Calu3 (cell line): ENCODE measurements at regions not wholly inside any gene's neighbourhood (a gene's known extent, or its start where the extent isn't known, plus 50 kb on each side); places are given as distances from the start of the nearest gene placed in this dataset.

Experiments used
- BruUV-seq: library from RNA; stranded (reverse); fragments of 400-500 nt; replicated peaks from 2 replicates; lab custom pipeline; 2021; lab: Mats Ljungman, UMichigan
- CTCF ChIA-PET: fragments of 300-600 bp; sonication (Branson Sonifier 250); formaldehyde crosslinking; loops from one replicate; lab custom pipeline; 2022; ENCODE audit warnings: antibody characterized with exemption; lab: Charles Lee
- DNase-seq: peaks from one replicate; pipeline ENCODE4 v3.0.0; 2022
- H3K27ac Mint-ChIP-seq: one replicate; pipeline ENCODE4 v1.8.0; 2022; ENCODE audit warnings: mixed read lengths; ENCODE audit not compliant: unreplicated experiment
- H3K27me3 Mint-ChIP-seq: one replicate; pipeline ENCODE4 v1.8.0; 2022; ENCODE audit warnings: mixed read lengths; ENCODE audit not compliant: unreplicated experiment
- H3K36me3 Mint-ChIP-seq: one replicate; pipeline ENCODE4 v1.8.0; 2022; ENCODE audit warnings: mild to moderate bottlenecking, moderate library complexity, mixed read lengths; ENCODE audit not compliant: insufficient read depth, unreplicated experiment
- H3K4me1 Mint-ChIP-seq: one replicate; pipeline ENCODE4 v1.8.0; 2022; ENCODE audit warnings: mild to moderate bottlenecking, low read depth, mixed read lengths; ENCODE audit not compliant: unreplicated experiment
- H3K4me3 Mint-ChIP-seq: one replicate; pipeline ENCODE4 v1.8.0; 2022; ENCODE audit warnings: mild to moderate bottlenecking, low read depth, moderate library complexity, mixed read lengths; ENCODE audit not compliant: unreplicated experiment
- H3K9me3 Mint-ChIP-seq: one replicate; pipeline ENCODE4 v1.8.0; 2022; ENCODE audit warnings: low read depth, mixed read lengths; ENCODE audit not compliant: unreplicated experiment
- CTCF ChIP-seq: fragments of 200-600 bp; IDR thresholded peaks from one replicate; pipeline ENCODE4 v1.8.0; 2022; ENCODE audit warnings: antibody characterized with exemption; ENCODE audit not compliant: unreplicated experiment
- intact Hi-C: fragments of 100-400 bp; cut with micrococcal nuclease; formaldehyde crosslinking; loops from one replicate; pipeline ENCODE4 v1.10.0; 2022; ENCODE audit not compliant: unreplicated experiment

GRCh38 chr5:89315286-89316100 lies 432.5 kb upstream of the MEF2C start:
- BruUV-seq, result no TSS peak
- Mint-ChIP-seq H3K36me3 (no peaks in the 10 kb centered on the region), H3K27me3 (no peaks in the 10 kb centered on the region), H3K4me1 (peaks cover 16% of the 10 kb centered on the region), H3K27ac (no peak overlapping the region), H3K9me3 (no peaks in the 10 kb centered on the region), H3K4me3 (no peak overlapping the region)
- CTCF ChIA-PET, result interaction anchor here (0.6 kb wide), 1 partner anchor 1006 kb away, joined by 4 read pairs; no protein-coding TSS in a partner anchor
- TF ChIP-seq CTCF, result no peak
- no peak for DNase-seq
- intact Hi-C loops, result no loop called here

GRCh38 chr5:89313804-89314588 lies 431.0 kb upstream of the MEF2C start:
- no peaks in the 10 kb centered on the region for H3K9me3 Mint-ChIP-seq
- CTCF ChIA-PET, result interaction anchor here (0.5 to 1.0 kb wide), 2 partner anchors 69 to 228 kb away, joined by 3 to 4 read pairs; no protein-coding TSS in a partner anchor
- no peaks in the 10 kb centered on the region for H3K36me3 Mint-ChIP-seq
- DNase-seq, result peak; percentile 28
- peaks cover 16% of the 10 kb centered on the region for H3K4me1 Mint-ChIP-seq
- no peak for TF ChIP-seq CTCF
- BruUV-seq, result no TSS peak
- intact Hi-C loops, result no loop called here
- H3K4me3 Mint-ChIP-seq, result no peak overlapping the region
- peak overlapping the region; percentile 52 for H3K27ac Mint-ChIP-seq
- no peaks in the 10 kb centered on the region for H3K27me3 Mint-ChIP-seq

- DNase-seq, result peak; percentile 34
- TF ChIP-seq CTCF, result no peak
- CTCF ChIA-PET, result interaction anchor here (1.0 kb wide), 1 partner anchor 68 kb away, joined by 3 read pairs; no protein-coding TSS in a partner anchor
- peaks cover 16% of the 10 kb centered on the region for H3K4me1 Mint-ChIP-seq
- H3K4me3 Mint-ChIP-seq, result no peak overlapping the region
- no TSS peak for BruUV-seq
- H3K9me3 Mint-ChIP-seq, result no peaks in the 10 kb centered on the region
- H3K27ac Mint-ChIP-seq, result peak overlapping the region; percentile 52
- H3K36me3 Mint-ChIP-seq, result no peaks in the 10 kb centered on the region
- no peaks in the 10 kb centered on the region for H3K27me3 Mint-ChIP-seq
- intact Hi-C loops, result no loop called here
Measured at GRCh38 chr5:89313044-89313443, 430.1 kb upstream of the MEF2C start.

DNA sequence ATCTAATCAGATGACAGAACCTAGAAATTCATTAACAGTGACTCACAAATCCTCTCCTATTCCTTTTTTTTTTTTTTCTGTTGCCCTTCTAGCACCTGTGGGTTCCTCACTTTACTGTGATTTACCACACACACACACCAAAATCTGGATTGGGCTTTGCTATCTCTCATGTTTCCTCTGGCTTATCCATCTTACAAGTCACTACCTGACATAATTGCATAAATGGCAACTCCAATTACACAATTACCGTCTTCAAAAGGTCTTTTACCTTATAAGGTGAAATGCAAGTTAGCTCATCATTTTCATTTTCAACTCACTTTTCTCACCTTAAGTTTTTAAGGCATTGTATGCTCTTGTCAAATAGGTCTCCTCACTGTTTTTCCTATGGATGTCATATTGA lies 426.3 kb upstream of the MEF2C start:
- H3K4me3 Mint-ChIP-seq, result no peak overlapping the region
- CTCF ChIA-PET, result no interaction called here
- no peak for TF ChIP-seq CTCF
- H3K4me1 Mint-ChIP-seq, result peaks cover 13% of the 10 kb centered on the region
- no peak overlapping the region for H3K27ac Mint-ChIP-seq
- no peaks in the 10 kb centered on the region for H3K9me3 Mint-ChIP-seq
- intact Hi-C loops, result no loop called here
- BruUV-seq, result no TSS peak
- DNase-seq, result no peak
- H3K27me3 Mint-ChIP-seq, result no peaks in the 10 kb centered on the region
- H3K36me3 Mint-ChIP-seq, result no peaks in the 10 kb centered on the region
